Choroid plexus epithelial cell (primary cell): ENCODE measurements at regions not wholly inside any gene's neighbourhood (a gene's known extent, or its start where the extent isn't known, plus 50 kb on each side); places are given as distances from the start of the nearest gene placed in this dataset.

Experiments used
- DNase-seq: peaks from one replicate; pipeline ENCODE4 v3.0.0-alpha.2; 2010; ENCODE audit warnings: low read depth
- H3K4me3 ChIP-seq: 2 replicates; pipeline ENCODE4 v1.5.1; 2011; ENCODE audit warnings: low read depth, mild to moderate bottlenecking, control low read depth, low read length, moderate library complexity
- CTCF ChIP-seq: conservative IDR thresholded peaks from 2 replicates; pipeline ENCODE4 v1.5.1; 2011; ENCODE audit warnings: low read depth, mild to moderate bottlenecking, control low read depth, inconsistent platforms, low read length, moderate library complexity

GRCh38 chr5:143930561-143930960, 118.6 kb downstream of the HMHB1 start:
- no peak overlapping the region for H3K4me3 ChIP-seq
- DNase-seq = no peak
- TF ChIP-seq CTCF = no peak

- no peak for DNase-seq
- no peak for TF ChIP-seq CTCF
- H3K4me3 ChIP-seq = no peak overlapping the region
Measured at GRCh38 chr5:143931476-143931875, 119.5 kb downstream of the HMHB1 start.

GRCh38 chr5:143931986-143932385, 120.0 kb downstream of the HMHB1 start:
- no peak for TF ChIP-seq CTCF
- no peak overlapping the region for H3K4me3 ChIP-seq
- no peak for DNase-seq

GRCh38 chr5:143932584-143932983, 120.6 kb downstream of the HMHB1 start:
- TF ChIP-seq CTCF = no peak
- H3K4me3 ChIP-seq = no peak overlapping the region
- no peak for DNase-seq

GRCh38 chr5:143933451-143933850, 121.5 kb downstream of the HMHB1 start:
- no peak for TF ChIP-seq CTCF
- H3K4me3 ChIP-seq = no peak overlapping the region
- DNase-seq = no peak

- no peak overlapping the region for H3K4me3 ChIP-seq
- DNase-seq = no peak
- no peak for TF ChIP-seq CTCF
Measured at GRCh38 chr5:143934821-143935220, 122.9 kb downstream of the HMHB1 start.

GRCh38 chr5:143938230-143938629, 126.3 kb downstream of the HMHB1 start:
- no peak for DNase-seq
- no peak overlapping the region for H3K4me3 ChIP-seq
- no peak for TF ChIP-seq CTCF
